H9 (cell line): ENCODE measurements at regions not wholly inside any gene's neighbourhood (a gene's known extent, or its start where the extent isn't known, plus 50 kb on each side); places are given as distances from the start of the nearest gene placed in this dataset.
"Not testable (repeated sequence)": the region's sequence is repeated elsewhere in the genome, so short reads cannot be mapped to it uniquely, and the experiment has no call there.

Experiments used
- DNase-seq: peaks from one replicate; pipeline ENCODE4 v3.0.0-alpha.2; 2017
- H2AFZ ChIP-seq: one replicate; pipeline ENCODE4 v1.6.1; 2013; ENCODE audit warnings: mild to moderate bottlenecking, low read length, control low read depth, moderate library complexity
- H2AK5ac ChIP-seq: 2 replicates; pipeline ENCODE4 v1.6.1; 2013; ENCODE audit warnings: low read length, control low read depth, mixed read lengths; ENCODE audit not compliant: insufficient read length
- H2BK120ac ChIP-seq: one replicate; pipeline ENCODE4 v1.6.1; 2013; ENCODE audit warnings: low read depth, mild to moderate bottlenecking, low read length, control low read depth, inconsistent platforms; ENCODE audit not compliant: poor library complexity, severe bottlenecking
- H2BK12ac ChIP-seq: 2 replicates; pipeline ENCODE4 v1.6.1; 2013; ENCODE audit warnings: low read length, control low read depth, mixed read lengths, low read depth; ENCODE audit not compliant: insufficient read length
- H2BK15ac ChIP-seq: 2 replicates; pipeline ENCODE4 v1.6.1; 2013; ENCODE audit warnings: low read depth, low read length, control low read depth
- H2BK20ac ChIP-seq: one replicate; pipeline ENCODE4 v1.6.1; 2013; ENCODE audit warnings: low read depth, mild to moderate bottlenecking, low read length, control low read depth, inconsistent platforms; ENCODE audit not compliant: poor library complexity, severe bottlenecking
- H2BK5ac ChIP-seq: 2 replicates; pipeline ENCODE4 v1.6.1; 2013; ENCODE audit warnings: low read length, control low read depth, mixed read lengths; ENCODE audit not compliant: insufficient read length
- H3K14ac ChIP-seq: 2 replicates; pipeline ENCODE4 v1.6.1; 2013; ENCODE audit warnings: low read length, control low read depth; ENCODE audit not compliant: insufficient read depth
- H3K18ac ChIP-seq: 2 replicates; pipeline ENCODE4 v1.6.1; 2013; ENCODE audit warnings: low read depth, mild to moderate bottlenecking, mixed read lengths, low read length, control low read depth; ENCODE audit not compliant: insufficient read length
- H3K23ac ChIP-seq: 2 replicates; pipeline ENCODE4 v1.6.1; 2013; ENCODE audit warnings: low read length, control low read depth, mixed read lengths, low read depth; ENCODE audit not compliant: insufficient read length
- H3K23me2 ChIP-seq: 2 replicates; pipeline ENCODE4 v1.6.1; 2013; ENCODE audit warnings: low read depth, mild to moderate bottlenecking, mixed read lengths, low read length, control low read depth; ENCODE audit not compliant: insufficient read length, poor library complexity, severe bottlenecking
- H3K27ac ChIP-seq: 2 replicates; pipeline ENCODE4 v1.5.1; 2013; ENCODE audit warnings: low read length, control low read depth, mixed read lengths, low read depth; ENCODE audit not compliant: insufficient read length
- H3K27me3 ChIP-seq: 2 replicates; pipeline ENCODE4 v1.6.1; 2013; ENCODE audit warnings: low read length, control low read depth, inconsistent platforms; ENCODE audit not compliant: insufficient read depth
- H3K4ac ChIP-seq: 2 replicates; pipeline ENCODE4 v1.6.1; 2013; ENCODE audit warnings: low read depth, mild to moderate bottlenecking, control low read depth, inconsistent platforms, low read length, moderate library complexity
- H3K4me1 ChIP-seq: 2 replicates; pipeline ENCODE4 v1.6.1; 2013; ENCODE audit warnings: low read length, control low read depth, inconsistent platforms; ENCODE audit not compliant: insufficient read depth
- H3K4me2 ChIP-seq: 2 replicates; pipeline ENCODE4 v1.6.1; 2013; ENCODE audit warnings: low read length, control low read depth, mixed read lengths; ENCODE audit not compliant: insufficient read length, insufficient read depth
- H3K56ac ChIP-seq: 2 replicates; pipeline ENCODE4 v1.6.1; 2013; ENCODE audit warnings: low read depth, mild to moderate bottlenecking, mixed read lengths, low read length, control low read depth; ENCODE audit not compliant: insufficient read length
- H3K79me1 ChIP-seq: 2 replicates; pipeline ENCODE4 v1.6.1; 2013; ENCODE audit warnings: low read depth, mild to moderate bottlenecking, moderate library complexity, low read length, control low read depth, inconsistent platforms; ENCODE audit not compliant: insufficient read depth, poor library complexity, severe bottlenecking
- H3K79me2 ChIP-seq: 2 replicates; pipeline ENCODE4 v1.6.1; 2013; ENCODE audit warnings: low read length, control low read depth, inconsistent platforms; ENCODE audit not compliant: insufficient read depth
- H3K9ac ChIP-seq: 2 replicates; pipeline ENCODE4 v1.6.1; 2013; ENCODE audit warnings: low read length, control low read depth, mixed read lengths; ENCODE audit not compliant: insufficient read length; ENCODE audit errors: extremely low read depth
- H3K9me3 ChIP-seq: one replicate; pipeline ENCODE4 v1.6.1; 2013; ENCODE audit warnings: low read depth, low read length, inconsistent platforms; ENCODE audit not compliant: control insufficient read depth
- H3T11ph ChIP-seq: one replicate; pipeline ENCODE4 v1.6.1; 2013; ENCODE audit warnings: mild to moderate bottlenecking, low read length, control low read depth, inconsistent platforms
- H4K20me1 ChIP-seq: one replicate; pipeline ENCODE4 v1.6.1; 2013; ENCODE audit not compliant: control insufficient read depth, insufficient read length, insufficient read depth
- H4K5ac ChIP-seq: 2 replicates; pipeline ENCODE4 v1.6.1; 2013; ENCODE audit warnings: low read depth, mild to moderate bottlenecking, mixed read lengths, low read length, control low read depth; ENCODE audit not compliant: insufficient read length
- H4K8ac ChIP-seq: replicated peaks from 2 replicates; pipeline ENCODE4 v1.6.1; 2013; ENCODE audit warnings: low read length, control low read depth, mixed read lengths, low read depth; ENCODE audit not compliant: insufficient read length
- H4K91ac ChIP-seq: 2 replicates; pipeline ENCODE4 v1.6.1; 2013; ENCODE audit warnings: low read depth, mild to moderate bottlenecking, moderate library complexity, mixed read lengths, low read length, control low read depth; ENCODE audit not compliant: insufficient read length
- H3K27ac Mint-ChIP-seq, 3 experiments: 2 replicates in 2 of 3; 3 replicates in 1 of 3; pipeline ENCODE4 v1.8.0; 2020 to 2021; ENCODE audit warnings: mixed read lengths in 3 of 3, mild to moderate bottlenecking in 1 of 3, moderate library complexity in 1 of 3
- H3K27me3 Mint-ChIP-seq: 2 replicates; pipeline ENCODE4 v1.8.0; 2021; ENCODE audit warnings: low read depth, mild to moderate bottlenecking, moderate library complexity, mixed read lengths
- H3K36me3 Mint-ChIP-seq, 3 experiments: 2 replicates in 2 of 3; 3 replicates in 1 of 3; pipeline ENCODE4 v1.8.0; 2020 to 2021; ENCODE audit warnings: low read depth in 3 of 3, mixed read lengths in 3 of 3; ENCODE audit not compliant: insufficient read depth in 1 of 3
- H3K4me1 Mint-ChIP-seq, 2 experiments: 2 replicates each; pipeline ENCODE4 v1.8.0; 2020; ENCODE audit warnings: mixed read lengths in 2 of 2
- H3K4me3 Mint-ChIP-seq, 2 experiments: 2 replicates in 1 of 2; 3 replicates in 1 of 2; pipeline ENCODE4 v1.8.0; 2020 to 2021; ENCODE audit warnings: mild to moderate bottlenecking in 2 of 2, mixed read lengths in 2 of 2, moderate library complexity in 1 of 2
- H3K9me3 Mint-ChIP-seq, 2 experiments: 2 replicates in 1 of 2; 3 replicates in 1 of 2; pipeline ENCODE4 v1.8.0; 2020; ENCODE audit warnings: mild to moderate bottlenecking in 2 of 2, mixed read lengths in 2 of 2, moderate library complexity in 1 of 2
- WGBS: extraction: QIAGEN DNeasy Blood & Tissue Kit; methylation state at CpG from one replicate; pipeline ENCODE4 v1.1.7; 2013; ENCODE audit warnings: missing lambda C conversion rate, low lambda C conversion rate, mixed read lengths; ENCODE audit not compliant: insufficient read length; ENCODE audit errors: extremely low coverage; 5-methylcytosine and 5-hydroxymethylcytosine counted together
- TF ChIP-seq, protein P1 (sequence below): fragments of 200-600 bp; sonication (generic); conservative IDR thresholded peaks from 3 replicates; pipeline ENCODE4 v1.8.0; 2021; ENCODE audit warnings: antibody characterized with exemption, mild to moderate bottlenecking

DNA sequence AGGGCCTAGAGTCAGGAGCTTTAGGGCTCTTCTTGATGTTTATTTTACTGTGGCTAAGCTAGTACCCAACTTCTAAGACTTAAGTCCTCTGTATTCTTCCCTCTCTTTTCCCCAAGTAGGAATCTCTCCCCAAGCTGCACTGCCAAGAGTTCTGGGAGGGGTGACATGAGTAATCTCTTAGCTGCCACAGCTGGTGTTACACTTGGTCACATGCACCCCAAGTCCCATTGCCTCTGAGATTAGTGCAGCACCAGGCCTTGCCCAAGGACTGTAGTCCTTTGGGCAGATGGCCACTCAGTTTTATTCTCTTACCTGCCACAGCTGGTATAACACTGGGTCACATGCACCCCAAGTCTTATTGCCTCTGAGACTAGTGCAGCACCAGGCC is 114.7 kb upstream of the RIOK2 start:
- Histone ChIP-seq H2AK5ac (no peak overlapping the region), H3K4me1 (no peaks in the 10 kb centered on the region), H4K20me1 (no peaks in the 10 kb centered on the region), H3K27me3 (no peaks in the 10 kb centered on the region), H2BK15ac (no peak overlapping the region), H4K8ac (no peak overlapping the region), H3K4ac (no peak overlapping the region), H4K5ac (no peak overlapping the region), H2BK20ac (no peak overlapping the region), H3K4me2 (no peak overlapping the region), H3K18ac (no peak overlapping the region), H3K79me1 (no peaks in the 10 kb centered on the region), H3K14ac (no peak overlapping the region), H3K27ac (no peak overlapping the region), H2BK12ac (no peak overlapping the region), H3K23ac (no peak overlapping the region), H3T11ph (no peak overlapping the region), H3K9ac (no peak overlapping the region), H3K79me2 (no peaks in the 10 kb centered on the region), H3K23me2 (no peaks in the 10 kb centered on the region), H2AFZ (no peak overlapping the region), H3K9me3 (no peaks in the 10 kb centered on the region), H2BK120ac (no peak overlapping the region), H3K56ac (no peak overlapping the region), H4K91ac (no peak overlapping the region), H2BK5ac (no peak overlapping the region)
- Mint-ChIP-seq H3K4me3 (no peak overlapping the region), H3K27ac (no peak overlapping the region), H3K4me1 (no peaks in the 10 kb centered on the region), H3K9me3 (peaks cover 9 to 10% of the 10 kb centered on the region in 2 experiments; a peak in 4 of 5 replicates), H3K36me3 (peaks cover 1 to 10% (median 4%) of the 10 kb centered on the region in 3 experiments; a peak in 5 of 7 replicates), H3K27me3 (no peaks in the 10 kb centered on the region)
- TF ChIP-seq, protein P1, sequence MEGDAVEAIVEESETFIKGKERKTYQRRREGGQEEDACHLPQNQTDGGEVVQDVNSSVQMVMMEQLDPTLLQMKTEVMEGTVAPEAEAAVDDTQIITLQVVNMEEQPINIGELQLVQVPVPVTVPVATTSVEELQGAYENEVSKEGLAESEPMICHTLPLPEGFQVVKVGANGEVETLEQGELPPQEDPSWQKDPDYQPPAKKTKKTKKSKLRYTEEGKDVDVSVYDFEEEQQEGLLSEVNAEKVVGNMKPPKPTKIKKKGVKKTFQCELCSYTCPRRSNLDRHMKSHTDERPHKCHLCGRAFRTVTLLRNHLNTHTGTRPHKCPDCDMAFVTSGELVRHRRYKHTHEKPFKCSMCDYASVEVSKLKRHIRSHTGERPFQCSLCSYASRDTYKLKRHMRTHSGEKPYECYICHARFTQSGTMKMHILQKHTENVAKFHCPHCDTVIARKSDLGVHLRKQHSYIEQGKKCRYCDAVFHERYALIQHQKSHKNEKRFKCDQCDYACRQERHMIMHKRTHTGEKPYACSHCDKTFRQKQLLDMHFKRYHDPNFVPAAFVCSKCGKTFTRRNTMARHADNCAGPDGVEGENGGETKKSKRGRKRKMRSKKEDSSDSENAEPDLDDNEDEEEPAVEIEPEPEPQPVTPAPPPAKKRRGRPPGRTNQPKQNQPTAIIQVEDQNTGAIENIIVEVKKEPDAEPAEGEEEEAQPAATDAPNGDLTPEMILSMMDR = no peak
- DNase-seq = no peak

DNA sequence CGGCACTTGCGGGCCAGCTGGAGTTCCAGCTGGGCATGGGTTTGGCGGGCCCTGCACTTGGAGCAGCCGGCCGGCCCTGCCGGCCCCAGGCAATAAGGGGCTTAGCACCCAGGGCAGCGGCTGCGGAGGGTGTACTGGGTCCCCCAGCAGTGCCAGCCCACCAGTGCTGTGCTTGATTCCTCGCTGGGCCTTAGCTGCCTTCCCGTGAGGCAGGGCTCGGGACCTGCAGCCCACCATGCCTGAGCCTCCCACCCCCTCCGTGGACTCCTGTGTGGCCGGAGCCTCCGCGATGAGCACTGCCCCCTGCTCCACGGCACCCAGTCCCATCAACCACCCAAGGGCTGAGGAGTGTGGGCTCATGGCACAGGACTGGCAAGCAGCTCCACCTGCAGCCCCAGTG is 118.1 kb upstream of the RIOK2 start:
- not testable (repeated sequence) for H3K9ac ChIP-seq, H3K23ac ChIP-seq, H3K14ac ChIP-seq, H4K5ac ChIP-seq, H3K4me1 Mint-ChIP-seq, H3K27me3 Mint-ChIP-seq, DNase-seq, H2AK5ac ChIP-seq, H4K20me1 ChIP-seq, H4K91ac ChIP-seq, H3K23me2 ChIP-seq, H3K27me3 ChIP-seq, H3K4me3 Mint-ChIP-seq, H2BK5ac ChIP-seq, H3K18ac ChIP-seq, H3K56ac ChIP-seq, H3K4ac ChIP-seq, H3T11ph ChIP-seq, H2AFZ ChIP-seq, H3K4me2 ChIP-seq, H3K79me1 ChIP-seq, H3K27ac ChIP-seq, H2BK120ac ChIP-seq, H3K4me1 ChIP-seq, H2BK20ac ChIP-seq, H2BK15ac ChIP-seq, H2BK12ac ChIP-seq, H4K8ac ChIP-seq, H3K79me2 ChIP-seq, H3K27ac Mint-ChIP-seq, H3K9me3 ChIP-seq
- peaks cover 0 to 20% (median 9%) of the 10 kb centered on the region in 3 experiments; a peak in 5 of 7 replicates for H3K36me3 Mint-ChIP-seq
- WGBS = no CpG with 5 or more reads among the region's 16 CpGs
- H3K9me3 Mint-ChIP-seq = peaks cover 19 to 24% of the 10 kb centered on the region in 2 experiments
